SK-N-MC (cell line): ENCODE measurements at regions not wholly inside any gene's neighbourhood (a gene's known extent, or its start where the extent isn't known, plus 50 kb on each side); places are given as distances from the start of the nearest gene placed in this dataset.
"Not testable (repeated sequence)": the region's sequence is repeated elsewhere in the genome, so short reads cannot be mapped to it uniquely, and the experiment has no call there.

ENCODE experiments used
- EZH2 ChIP-seq: fragments of 200-600 bp; sonication (generic); IDR thresholded peaks from one replicate; pipeline ENCODE4 v1.6.1; 2017; ENCODE audit warnings: antibody characterized with exemption
- FOXP2 ChIP-seq: optimal IDR thresholded peaks from 2 replicates; pipeline ENCODE3; 2011; ENCODE audit warnings: mild to moderate bottlenecking, moderate library complexity; ENCODE audit not compliant: insufficient read depth; ENCODE audit errors: extremely low read length, control extremely low read depth
- POLR2AphosphoS5 ChIP-seq: IDR thresholded peaks from 2 replicates; pipeline ENCODE4 v1.6.1; 2012; ENCODE audit warnings: mild to moderate bottlenecking, low read depth, low read length, borderline replicate concordance

DNA sequence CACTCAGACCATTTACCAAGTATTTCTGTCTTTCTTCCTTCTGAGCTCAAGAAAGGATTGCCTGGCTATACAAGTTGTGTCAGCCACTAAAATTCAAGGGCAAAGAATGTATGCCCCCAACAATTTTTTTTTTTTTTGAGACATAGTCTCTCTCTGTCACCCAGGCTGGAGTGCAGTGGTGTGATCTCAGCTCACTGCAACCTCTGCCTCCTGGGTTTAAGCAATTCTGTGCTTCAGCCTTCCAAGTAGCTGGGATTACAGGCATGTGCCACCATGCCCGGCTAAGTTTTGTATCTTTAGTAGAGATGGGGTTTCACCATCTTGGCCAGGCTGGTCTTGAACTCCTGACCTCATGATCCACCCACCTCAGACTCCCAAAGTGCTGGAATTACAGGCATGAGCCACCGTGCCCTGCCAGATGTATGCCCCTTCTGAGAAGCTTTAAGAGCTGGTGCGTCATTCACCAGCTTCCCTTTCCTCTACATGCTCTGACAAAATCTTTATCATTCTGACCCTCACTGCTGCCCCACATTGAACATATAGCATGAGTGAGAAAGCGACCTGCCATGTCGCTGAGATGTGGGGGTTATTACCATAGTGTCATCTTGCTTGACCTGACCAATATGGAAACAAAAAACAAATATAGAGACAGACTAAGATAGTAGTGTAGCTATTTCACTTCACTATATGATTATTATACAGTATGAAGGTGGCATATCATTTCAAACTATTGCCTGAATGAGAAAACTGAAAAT is 67.9 kb upstream of the NPAS2 start:
- TF ChIP-seq EZH2, POLR2AphosphoS5, FOXP2: not testable (repeated sequence)
